Right ventricle myocardium superior (tissue), 1 donor: ENCODE measurements at regions not wholly inside any gene's neighbourhood (a gene's known extent, or its start where the extent isn't known, plus 50 kb on each side); places are given as distances from the start of the nearest gene placed in this dataset.

Experiments
- ATAC-seq: fragments of 200-7000 bp; cut with Tn5 transposase; one replicate; pipeline ENCODE4 v1.9.1; 2020; ENCODE audit warnings: mild to moderate bottlenecking; ENCODE audit not compliant: poor library complexity
- DNase-seq: peaks from one replicate; pipeline ENCODE4 v3.0.0-alpha.2; 2020
- intact Hi-C: fragments of 100-400 bp; cut with DNase I; formaldehyde crosslinking; loops from one replicate; pipeline ENCODE4 v1.11.2; 2022
- donor health status: DM: no; HTN: yes; CAD: no; lungs with severe emphysema.

DNA sequence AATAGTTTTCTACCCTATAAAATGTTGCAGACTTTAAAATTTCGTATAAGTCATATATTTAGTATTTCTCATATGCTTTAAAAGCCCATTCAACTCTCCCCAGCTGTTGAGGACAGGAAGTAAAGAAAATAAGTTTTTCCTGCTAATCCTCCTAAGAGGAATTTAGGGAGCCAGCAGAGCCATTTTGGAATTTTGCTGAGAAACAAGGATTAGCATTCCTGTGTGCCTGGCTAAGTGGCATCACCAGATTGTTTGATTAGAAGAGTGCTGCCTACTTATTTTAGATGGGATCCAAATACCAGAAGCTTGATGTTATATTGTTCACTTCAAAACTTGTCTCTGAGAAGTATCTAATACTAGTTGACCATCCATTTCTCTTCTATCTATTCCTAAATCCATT lies 131.2 kb upstream of the HHIP start:
- no peak for DNase-seq
- intact Hi-C loops: no loop called here
- no peak for ATAC-seq

DNA sequence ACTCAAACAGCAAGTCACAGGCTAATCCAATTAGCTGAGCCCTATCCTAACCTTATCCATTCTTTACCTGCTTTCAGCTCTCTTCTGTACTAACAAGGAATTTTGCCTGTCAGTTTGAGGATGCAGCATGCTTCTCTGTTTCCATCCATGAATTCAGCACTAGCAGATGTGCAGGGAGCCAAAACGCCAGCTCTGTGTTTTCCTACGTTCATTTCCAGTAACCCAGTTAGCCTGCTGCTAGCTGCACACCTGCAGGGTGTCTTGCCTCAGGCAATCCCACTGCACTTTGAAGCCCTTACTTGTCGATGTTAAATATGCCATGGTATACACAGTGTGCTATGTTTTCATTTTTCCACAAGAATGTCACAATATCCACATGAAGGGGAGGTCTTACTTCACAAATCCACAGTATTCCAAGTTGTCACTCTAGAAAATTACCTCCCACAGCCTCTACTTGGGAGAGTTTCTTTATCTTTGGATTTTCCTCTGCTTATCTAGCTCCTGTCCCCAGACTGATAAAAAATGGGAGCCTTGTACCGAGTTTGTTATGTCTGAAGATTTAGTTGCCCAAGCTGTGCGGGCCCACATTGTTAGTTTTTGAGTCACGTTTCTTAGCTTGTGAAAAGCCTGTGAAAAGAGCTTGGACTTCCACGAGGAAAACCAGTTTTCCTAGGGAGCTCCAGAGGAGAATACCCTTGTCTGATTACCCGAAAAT lies 127.6 kb upstream of the HHIP start:
- intact Hi-C loops: no loop called here
- ATAC-seq: no peak
- DNase-seq: no peak

DNA sequence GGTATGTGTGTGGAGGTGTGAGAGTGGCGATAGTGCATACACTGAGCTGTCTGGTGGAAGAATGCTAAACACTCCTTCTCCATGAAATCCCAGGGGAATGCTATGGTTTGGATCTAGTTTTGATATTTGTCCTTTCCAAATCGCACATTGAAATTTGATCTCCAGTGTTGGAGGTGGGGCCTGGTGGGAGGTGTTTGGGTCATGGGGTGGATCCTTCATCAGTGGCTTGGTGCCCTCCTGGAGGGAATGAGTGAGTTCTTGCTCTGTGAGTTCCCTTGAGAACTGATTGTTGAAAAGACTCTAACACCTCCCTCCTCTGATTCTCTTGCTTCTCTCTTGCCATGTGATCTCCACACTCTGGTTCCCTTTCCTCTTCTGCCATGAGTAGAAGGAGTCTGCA lies 114.1 kb upstream of the HHIP start:
- DNase-seq (no peak), ATAC-seq (no peak)
- intact Hi-C loops: no loop called here

DNA sequence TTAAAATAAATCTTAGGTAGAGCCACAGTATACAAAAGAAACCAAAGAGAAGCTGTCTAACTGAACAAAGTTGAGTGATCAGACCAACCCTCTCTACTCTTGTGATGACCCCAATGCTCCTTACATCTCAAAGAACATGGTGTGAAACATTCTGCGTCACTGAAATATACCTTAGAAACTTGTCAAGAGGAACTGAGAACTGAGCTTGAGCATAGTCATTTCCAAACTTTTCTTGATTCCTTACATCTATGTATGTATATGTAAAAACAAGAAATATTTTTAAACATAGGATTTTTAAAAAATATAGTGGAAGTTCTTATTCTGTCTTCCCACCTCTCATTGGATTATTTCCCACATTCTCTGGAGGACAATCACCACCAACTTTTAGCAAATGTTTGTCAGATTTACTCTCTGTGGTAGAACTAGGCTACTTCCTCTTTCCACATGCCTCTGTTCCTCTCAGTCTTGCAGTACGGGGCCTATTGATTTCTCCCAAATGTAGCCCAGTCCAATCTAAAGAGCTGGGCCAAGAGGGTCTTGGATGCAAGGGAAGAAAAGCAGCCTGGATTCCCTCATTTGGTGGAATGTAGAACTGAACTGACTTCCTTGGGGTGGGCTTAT lies 98.2 kb upstream of the HHIP start:
- ATAC-seq (no peak), DNase-seq (no peak)
- intact Hi-C loops: no loop called here

DNA sequence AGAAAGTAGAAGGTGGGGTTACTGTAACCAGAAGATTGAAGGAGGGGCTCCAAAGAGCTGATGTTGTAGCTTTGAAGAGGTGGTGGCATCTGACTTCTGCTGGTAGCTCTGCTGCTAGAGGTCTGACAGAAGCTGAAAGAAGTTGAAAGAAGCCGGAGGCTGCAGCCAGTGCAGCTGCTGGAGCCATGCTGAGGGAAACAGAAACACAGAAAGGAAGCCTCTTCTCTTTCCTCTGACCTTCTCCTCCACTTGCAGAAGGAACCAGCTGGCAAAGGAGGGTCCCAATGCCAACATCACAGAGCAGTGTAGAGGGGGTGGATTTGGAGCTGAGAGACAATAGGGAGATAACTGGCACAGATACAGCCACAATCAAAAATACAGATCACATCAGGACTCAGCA lies 89.3 kb upstream of the HHIP start:
- intact Hi-C loops: no loop called here
- DNase-seq (no peak), ATAC-seq (no peak)

DNA sequence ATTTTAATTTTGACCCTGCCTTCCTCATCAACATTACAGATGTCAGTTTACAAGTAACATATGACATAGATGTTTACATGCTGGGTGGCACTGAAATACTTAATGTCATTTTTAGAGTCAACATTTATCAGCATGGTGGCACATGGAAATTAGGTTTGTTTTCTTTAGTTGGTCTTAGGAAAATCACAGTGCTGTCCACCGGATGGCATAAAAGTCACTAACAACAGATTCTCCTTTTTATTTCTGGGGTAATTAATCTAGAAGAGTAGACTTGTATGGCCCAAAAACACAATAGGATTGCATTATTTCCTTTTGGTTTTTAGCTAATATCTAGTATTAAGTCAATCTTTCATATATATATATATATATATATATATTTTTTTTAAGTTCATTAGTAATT lies 88.6 kb upstream of the HHIP start:
- no peak for DNase-seq
- ATAC-seq: no peak
- intact Hi-C loops: no loop called here

DNA sequence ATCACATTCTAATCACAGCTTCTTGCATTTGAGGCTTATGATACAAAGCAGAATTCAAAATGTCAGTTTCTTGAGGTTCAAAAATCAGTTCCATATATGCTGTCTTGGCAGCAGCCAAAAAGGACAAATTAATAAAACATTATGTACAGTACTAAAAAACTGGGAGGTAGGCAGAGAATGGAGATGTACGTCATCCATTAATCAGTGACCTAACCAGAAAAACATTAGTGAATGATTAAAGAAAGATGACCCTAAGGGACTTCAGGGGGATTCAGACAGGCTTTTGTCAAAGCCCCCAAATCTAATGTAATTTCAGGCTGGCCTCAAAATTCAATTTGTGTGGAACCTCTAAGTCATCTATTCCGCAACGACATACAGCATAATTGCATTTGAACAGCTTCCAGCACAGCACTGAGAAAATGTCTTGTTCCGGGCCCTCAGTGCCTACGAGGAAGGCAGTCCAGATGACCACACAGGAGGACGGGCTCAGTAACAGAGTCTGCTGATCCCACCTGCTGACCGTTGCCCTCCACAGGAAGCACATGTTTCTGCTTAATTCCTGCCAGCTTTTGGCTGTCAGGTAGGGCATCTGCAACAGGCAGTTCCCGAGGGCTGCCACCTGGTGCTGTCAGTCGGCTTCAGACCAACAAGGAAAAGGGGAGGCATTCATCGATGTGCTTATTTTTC lies 83.8 kb upstream of the HHIP start:
- ATAC-seq (no peak), DNase-seq (no peak)
- intact Hi-C loops: no loop called here

DNA sequence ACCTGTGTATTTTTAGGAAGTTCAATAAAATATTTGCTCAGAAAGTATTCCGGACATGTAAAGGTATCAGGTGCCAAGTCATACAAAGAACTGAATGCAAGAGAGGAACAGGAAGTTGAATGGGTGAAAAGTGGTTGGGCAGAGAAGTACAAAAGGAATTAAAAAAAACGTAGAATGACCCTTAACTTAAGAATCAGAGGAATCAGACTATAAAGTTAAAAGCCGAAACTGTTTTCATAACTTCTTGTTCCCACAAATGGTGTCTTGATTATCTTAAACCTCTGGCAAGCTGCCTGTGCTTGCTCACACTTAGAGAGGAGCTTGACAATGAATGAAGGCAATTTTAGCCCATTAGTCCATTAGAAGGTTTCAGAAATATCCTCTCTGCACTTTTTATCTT lies 81.6 kb upstream of the HHIP start:
- no peak for DNase-seq
- intact Hi-C loops: no loop called here
- ATAC-seq: no peak

DNA sequence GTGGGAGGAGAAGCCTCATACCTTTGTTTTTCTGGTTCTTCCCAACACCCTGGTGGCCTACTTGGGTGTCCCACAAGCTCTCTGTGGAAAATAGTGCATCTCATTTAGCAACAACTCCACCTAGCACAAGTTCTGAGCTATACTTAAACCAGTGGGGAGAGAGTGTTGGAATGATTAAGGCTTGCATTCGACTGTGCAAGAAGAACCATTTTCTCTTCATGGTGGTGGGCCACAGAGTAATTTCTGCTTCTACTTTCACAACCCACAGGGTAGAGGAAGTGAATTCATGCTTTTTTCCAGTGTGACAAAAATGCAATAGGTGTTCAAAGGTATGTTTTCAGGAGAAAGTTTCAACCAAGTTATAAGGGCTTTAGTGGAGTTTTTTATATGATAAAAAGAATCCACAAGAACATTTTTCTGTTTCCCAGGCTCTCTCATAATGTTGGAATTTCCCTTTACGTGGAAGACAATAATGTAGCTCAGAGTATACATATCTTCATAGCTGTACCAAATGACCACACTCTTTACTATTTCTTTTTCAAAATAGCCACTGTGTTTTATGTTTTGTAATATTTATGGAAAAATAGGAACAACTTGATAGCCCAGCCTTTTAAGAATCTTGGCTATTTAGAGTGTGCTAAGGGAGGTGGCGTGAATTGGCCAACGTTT lies 80.3 kb upstream of the HHIP start:
- intact Hi-C loops: no loop called here
- ATAC-seq (no peak), DNase-seq (no peak)

DNA sequence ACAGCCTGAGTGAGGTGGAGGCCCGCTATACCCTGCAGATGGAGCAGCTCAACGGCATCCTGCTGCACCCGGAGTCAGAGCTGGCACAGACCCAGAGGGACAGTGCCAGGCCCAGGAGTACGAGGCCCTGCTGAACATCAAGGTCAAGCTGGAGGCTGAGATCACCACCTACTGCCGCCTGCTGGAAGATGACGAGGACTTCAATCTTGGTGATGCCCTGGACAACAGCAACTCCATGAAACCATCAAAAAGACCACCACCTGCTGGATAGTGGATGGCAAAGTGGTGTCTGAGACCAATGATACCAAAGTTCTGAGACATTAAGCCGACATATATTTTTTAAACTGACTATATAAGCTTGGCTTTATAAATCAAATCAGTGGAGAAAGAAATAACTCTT lies 73.3 kb upstream of the HHIP start:
- intact Hi-C loops: no loop called here
- no peak for ATAC-seq

DNA sequence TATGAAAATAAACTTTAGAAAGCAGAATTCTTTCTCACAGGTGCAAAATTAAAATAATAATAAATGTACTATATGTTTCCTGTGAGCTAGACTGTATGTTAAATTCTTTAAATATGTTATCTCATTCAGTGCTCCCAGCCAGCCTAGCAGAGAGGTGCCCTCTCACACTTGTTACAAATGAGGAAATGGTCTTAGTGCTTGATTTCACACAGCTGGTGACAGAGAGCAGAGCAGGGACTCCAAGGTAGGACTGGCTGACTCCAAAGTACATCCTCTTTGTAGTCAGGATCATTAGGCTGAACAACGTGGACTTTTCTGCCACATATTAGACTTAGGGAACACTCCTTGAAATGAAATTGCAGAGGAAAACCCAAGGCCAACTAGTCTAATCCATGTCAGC lies 72.0 kb upstream of the HHIP start:
- intact Hi-C loops: no loop called here
- DNase-seq (no peak), ATAC-seq (no peak)

More for the DNA sequence above, 73.3 kb upstream of the HHIP start:
- no peak for DNase-seq

DNA sequence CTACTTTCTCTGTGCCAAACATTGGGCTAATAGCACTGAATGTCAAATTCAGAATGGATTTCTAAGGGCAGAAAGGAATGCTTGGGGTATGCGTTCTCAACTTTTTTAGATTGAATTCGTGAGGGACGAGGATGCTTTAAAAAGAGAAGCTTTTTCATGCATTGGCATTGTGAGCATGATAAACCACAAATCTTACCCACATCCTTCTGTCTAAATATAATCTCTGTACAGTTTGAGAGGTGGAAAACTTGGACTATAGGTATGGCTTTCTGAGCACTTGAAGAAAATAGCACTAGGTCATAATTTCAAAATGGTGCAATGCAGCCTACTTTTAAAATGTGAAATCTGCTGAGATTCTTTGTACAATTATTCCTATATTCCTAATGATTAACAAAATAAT lies 71.4 kb upstream of the HHIP start:
- ATAC-seq (no peak), DNase-seq (no peak)
- intact Hi-C loops: no loop called here

DNA sequence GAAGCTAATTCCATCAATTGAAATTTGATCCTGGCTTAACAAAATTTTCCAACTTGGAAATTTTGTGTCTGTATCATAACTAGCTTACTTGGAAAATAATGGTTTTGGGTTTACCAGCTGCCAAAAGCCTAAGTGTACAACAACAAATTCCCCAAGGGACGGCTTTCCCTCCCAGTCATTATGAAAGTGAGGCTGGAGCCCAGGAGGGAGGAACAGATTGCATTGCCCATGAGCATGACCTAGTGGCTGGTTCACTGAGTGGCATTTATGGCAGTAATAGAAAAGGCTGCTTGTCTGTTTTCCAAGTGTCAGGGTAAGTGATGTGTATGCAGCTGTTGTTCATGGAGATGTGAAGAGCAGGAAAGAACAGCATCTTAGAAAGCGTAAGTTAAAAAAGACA lies 70.8 kb upstream of the HHIP start:
- DNase-seq: no peak
- no peak for ATAC-seq
- intact Hi-C loops: no loop called here

DNA sequence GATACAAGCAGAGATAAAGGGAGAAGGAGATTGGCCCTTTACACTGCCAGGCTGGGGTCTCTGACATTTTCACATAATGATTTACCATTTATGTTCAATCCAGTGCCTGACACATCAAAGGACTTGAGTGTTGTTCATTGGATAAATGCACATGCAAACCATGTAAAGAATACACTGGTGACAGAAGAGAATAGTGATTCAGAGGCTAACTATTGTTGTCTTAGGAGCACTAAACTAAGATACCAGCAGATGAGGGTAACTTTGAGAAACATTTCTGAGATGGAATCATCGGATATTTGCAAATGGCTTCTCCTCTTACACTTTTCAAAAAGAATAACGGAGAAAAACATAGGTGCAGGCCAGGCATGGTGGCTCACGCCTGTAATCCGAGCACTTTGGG lies 67.3 kb upstream of the HHIP start:
- no peak for DNase-seq
- intact Hi-C loops: no loop called here
- no peak for ATAC-seq

DNA sequence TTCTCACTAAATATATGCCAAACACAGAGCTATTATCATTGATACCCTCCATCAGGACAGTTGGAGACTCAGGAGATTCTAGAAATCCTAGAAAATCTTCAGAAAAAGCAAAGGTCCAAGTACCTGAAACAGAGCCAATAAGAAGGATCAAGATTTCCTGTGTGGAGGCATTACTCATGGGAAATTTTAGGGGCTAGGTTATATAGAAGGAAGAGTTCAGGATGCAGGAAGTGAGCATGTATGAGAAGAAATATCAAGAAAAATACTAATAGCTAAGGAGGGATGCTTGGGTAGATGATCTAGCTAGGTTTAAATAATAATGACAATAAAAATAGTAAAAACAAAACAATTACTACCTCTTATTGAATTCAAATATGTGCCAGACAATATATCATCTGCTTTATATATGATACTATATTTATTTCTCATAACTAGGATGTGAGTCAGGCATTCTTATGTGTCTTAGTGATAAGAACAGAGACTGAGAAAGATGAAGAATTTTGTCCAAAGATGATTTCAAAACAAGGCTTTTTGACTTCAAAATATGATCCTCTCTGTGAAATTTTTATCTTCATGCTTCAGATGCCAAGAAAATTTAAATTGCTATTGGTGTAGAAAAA lies 66.4 kb upstream of the HHIP start:
- intact Hi-C loops: no loop called here
- no peak for DNase-seq
- ATAC-seq: no peak

DNA sequence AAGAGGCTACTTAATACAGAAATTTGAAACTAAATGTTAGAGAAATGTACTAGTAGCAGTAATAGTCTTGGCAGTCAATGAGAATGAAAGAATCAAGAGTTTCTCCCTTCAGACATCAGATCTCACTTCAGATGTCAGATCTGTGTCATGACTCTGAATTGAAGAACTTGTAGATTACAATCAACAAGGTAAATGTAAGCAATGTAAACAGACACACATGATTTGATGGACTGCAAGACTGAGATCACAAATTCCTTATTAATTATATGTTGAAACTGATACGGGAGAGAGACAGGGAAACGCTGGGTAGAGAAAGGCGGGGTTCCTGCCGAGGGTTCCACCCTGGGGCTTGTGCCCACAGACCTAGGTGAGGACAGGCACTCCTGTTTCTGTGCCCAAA lies 65.5 kb upstream of the HHIP start:
- intact Hi-C loops: no loop called here
- no peak for DNase-seq
- ATAC-seq: no peak

DNA sequence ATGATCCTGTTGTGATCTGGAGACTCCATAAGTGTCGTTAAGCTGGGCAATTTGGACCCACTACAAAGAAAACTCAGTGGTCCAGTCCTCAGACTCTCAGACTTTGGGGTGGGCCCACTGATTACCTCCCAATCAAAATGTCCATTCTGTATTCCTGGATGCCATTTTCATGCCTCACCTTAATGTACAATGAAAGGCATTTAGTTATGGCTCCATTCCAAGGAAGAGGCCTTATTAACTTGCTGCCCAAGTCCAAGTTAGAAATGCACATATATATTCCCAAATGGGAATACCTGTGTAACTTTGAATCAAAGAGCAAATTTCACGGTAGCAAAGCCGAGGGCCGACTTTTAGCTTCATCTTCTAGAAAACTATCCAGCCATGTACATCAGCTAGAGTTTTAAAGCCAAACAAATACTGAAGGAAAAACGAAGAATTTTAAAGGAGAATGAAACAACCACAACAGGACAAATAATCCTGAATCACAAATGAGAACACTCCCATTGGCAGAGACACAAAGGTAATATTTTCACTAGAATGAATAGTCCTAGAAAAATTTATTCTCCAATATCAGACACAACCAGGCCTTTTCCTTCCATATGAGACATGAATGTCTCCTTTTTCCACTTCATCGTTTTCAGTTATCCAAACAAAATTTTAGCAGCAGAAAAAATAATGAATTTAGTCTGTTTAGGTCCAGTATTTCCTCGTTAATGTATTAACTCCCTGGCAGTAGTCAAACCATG lies 63.7 kb upstream of the HHIP start:
- no peak for ATAC-seq
- DNase-seq: no peak
- intact Hi-C loops: no loop called here

DNA sequence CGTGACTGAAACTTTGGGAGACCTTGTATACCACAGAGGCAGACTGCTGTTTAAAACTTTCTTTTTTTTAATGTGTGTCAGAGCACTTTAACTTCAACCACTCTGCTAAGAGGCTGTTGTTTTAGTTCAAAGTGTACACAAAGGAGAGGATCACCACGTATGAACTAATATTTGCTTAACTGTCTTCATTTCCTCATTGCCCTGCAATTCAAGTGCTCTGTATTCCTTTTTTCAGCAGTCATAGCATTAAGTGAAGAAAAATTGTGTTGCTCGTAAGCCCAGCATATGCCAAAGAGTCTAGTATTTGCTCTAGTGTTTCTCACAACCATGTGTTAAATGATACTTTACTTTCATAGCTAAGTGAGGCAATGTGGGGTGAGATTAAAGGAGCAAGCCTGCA lies 63.0 kb upstream of the HHIP start:
- intact Hi-C loops: no loop called here
- no peak for DNase-seq
- no peak for ATAC-seq

DNA sequence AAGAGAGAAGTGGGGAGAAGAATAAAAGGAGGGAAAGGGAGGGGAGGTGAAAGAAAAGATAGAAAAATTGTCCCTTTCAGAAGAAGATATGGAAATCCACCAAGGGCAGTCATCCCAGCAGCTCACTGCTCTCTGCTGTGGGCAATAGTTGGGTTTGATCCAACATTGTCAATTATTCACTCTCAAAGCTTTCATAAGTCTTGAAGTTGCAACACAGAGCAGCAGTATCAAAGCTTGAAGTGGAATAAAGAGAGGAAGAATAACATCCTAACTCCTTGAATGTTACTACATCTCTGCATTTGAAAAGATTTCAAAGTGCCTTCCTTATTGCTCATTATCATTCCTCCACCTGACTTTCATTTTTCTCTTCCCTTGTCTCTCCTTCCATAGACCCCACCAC lies 62.3 kb upstream of the HHIP start:
- ATAC-seq: no peak
- intact Hi-C loops: no loop called here
- DNase-seq: no peak
